SKM-1 treated with dmso at 0.1 percent for 144 hours (cell line): ENCODE measurements at regions not wholly inside any gene's neighbourhood (a gene's known extent, or its start where the extent isn't known, plus 50 kb on each side); places are given as distances from the start of the nearest gene placed in this dataset.

Experiments used
- DNase-seq: peaks from one replicate; lab custom pipeline; 2025; ENCODE audit not compliant: unreplicated experiment; lab: John Stamatoyannopoulos, UW

- DNase-seq, result no peak
Measured at GRCh38 chr18:34077599-34077998, 147.1 kb downstream of the NOL4 start.

- no peak for DNase-seq
Measured at GRCh38 chr18:34075963-34076860, 148.5 kb downstream of the NOL4 start.

- DNase-seq, result no peak
Measured at GRCh38 chr18:34061226-34061625, 163.5 kb downstream of the NOL4 start.

GRCh38 chr18:34055227-34055626, 169.5 kb downstream of the NOL4 start:
- DNase-seq, result no peak

DNA sequence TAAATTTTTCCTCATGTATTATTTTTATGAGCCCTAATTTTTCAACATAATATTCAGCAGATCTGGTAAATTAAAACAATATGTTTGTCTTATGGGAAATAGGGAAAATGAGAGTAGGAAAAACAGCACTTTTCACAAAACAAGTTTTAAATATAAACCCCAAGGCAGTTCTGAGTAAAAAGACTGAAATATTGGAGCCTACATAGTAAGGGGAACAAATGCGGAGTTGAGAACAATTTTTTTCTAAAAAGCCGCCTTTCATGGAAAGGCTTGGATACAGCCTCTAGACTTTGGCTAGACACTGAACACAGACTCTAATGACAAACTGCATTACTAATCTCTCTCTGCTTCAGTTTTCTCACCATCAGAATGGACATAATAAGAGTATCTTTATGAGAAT, 174.1 kb downstream of the NOL4 start:
- DNase-seq, result no peak

DNA sequence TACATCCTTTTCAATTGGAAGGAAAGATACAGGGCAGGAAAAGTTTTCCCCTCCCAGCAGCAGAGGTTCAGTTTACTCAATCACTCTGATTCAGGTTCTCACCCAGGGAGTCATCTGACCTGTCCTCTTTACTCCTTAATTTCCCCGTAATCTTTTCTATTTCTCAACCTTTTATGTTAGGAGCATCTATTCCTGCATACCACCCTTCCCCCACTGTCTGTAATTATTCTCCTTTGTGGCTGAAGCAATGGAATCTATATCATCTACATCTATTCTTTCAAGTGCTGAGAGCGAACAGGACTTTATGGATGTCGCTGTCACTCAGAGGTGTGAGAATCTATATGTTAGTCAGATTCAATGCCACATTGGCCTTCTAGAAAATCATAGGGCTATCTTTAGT, 175.2 kb downstream of the NOL4 start:
- no peak for DNase-seq

- no peak for DNase-seq
Measured at GRCh38 chr18:34048423-34048822, 176.3 kb downstream of the NOL4 start.

GRCh38 chr18:34042423-34043146, 182.1 kb downstream of the NOL4 start:
- no peak for DNase-seq

DNA sequence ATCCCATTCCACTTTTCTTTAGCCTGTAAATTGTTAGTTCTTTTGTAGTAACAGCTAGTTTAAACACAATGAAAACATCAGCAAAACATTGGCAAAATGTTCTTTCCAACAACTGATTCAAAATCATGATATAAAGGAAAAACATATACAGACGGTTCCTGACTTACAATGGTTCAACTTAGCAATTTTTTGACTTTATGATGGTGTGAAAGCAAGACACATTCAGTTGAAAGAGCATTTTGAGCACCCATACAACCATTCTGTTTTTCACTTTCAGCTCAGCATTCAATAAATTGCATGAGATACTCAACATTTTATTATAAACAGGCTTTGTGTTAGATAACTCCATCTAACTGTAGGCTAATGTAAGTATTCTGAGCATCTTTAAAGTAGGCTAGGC, 185.1 kb downstream of the NOL4 start:
- no peak for DNase-seq

DNA sequence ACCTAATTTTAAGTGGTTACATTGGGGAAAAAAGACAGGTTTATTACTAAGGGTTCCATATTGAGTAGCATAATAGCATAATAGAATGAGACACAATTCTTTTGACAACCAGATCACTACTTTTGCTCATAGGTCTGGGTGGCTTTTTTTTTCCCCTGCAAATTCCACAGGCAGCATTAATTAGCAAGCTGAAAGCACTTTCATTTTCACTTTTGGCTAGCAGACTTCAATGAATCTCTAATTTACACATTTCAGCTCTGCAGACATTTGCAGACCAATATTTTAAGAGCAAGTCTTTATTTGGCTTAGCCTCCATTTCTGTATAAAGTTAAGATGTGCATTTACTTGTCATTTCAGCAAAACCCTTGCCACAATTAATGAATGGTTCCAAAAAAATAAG, 185.5 kb downstream of the NOL4 start:
- no peak for DNase-seq

GRCh38 chr18:34038086-34038485, 186.6 kb downstream of the NOL4 start:
- DNase-seq, result no peak

DNA sequence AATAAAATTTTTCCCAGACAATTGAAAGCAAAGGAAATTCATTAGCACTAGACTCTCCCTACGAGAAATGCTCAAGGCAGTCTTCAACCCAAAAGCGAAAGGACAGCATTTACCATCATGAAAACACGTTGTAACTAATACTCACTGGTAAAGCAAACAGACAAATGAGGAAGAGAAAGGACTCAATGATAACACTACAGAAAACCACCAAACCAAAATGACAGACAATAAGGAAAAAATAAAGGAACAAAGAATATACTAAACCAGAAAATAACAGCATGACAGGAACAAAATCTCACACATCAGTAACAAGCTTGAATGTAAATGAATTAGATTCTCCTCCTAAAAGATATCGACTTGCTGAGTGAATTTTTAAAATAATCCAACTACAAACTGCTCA, 190.7 kb downstream of the NOL4 start:
- DNase-seq, result no peak

DNA sequence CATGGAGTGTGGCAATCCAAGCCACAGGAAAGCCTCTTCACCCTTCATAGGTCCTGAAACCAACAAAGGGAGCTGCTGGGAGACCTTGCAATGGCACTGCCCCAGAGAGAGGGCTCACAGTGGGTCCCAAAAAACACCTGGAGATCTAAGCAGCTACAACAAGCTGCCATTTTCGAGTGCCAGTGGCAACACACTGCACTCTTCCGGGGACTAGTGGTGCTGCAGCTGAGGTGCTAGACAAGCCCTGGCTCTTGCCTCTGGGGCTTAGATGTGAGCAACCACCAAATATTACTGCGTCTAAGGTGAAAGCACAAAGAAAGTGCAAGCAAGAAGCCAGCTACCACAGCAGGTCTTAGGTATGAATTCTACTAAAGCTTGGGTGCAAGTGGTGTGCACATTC, 192.9 kb downstream of the NOL4 start:
- DNase-seq, result no peak

DNA sequence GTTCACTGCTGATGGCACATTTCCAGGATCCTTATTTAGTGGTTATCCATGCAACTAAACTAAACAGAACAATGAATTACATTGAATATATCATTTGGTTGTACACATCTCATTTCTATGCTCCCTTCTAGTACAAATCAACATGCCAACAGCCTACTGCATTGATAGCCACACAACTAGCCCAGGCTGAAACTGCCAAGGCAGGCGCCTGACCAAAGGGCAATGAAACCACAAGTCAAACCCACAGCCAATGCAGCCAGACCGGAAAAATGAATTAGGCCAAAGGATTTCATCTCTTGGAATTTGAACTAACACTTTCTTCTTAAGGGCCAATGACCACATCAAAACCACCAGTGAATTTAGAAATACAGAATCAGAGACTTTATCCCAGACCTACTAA, 196.4 kb downstream of the NOL4 start:
- no peak for DNase-seq

DNA sequence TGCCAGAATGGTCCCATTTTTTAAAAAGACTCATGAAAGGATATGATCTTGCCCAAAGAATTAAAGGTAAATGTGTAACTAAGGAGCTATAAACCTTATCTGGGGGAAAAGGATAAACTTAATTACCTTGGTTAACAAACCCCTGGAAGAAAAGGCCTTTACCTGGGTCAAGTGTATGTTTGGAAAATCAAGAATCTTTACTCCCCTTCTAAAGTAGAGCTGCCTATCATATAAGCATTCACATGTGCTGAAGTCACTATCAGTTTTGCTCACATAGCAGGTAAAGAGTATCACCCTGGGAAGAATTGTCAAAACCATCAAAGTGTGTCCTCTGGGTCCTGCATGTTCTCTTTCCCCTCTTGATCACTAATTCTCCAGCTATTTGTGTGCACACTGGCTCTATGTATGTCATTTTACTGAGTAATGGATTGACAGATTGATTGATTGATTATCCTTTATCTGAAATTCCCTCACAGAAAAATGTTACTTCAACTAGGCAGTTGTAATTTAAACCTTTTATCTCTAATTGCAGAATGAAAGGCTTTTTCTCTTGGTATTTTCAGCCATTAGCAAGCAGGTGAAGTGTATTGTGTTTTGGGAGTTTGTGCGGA, 199.4 kb downstream of the NOL4 start:
- no peak for DNase-seq

DNA sequence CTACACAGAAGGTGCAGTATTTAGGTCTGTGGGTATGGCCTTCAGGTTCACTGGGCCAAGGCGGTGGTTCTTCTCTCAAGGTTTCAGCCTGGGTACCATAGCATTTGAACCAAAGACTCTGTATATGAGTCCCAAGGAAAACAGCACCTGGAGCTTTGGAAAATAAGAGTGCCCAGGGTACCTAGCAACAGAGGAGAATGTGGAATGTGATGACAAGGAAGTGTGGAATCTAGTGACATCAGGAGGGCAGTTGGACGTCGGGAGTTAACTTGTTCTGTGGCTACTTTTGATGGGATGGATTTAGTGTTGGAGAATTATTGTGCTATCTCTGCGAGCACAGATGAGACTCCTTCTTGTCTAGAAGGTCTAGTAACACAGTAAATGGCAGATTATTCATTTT, 201.2 kb downstream of the NOL4 start:
- no peak for DNase-seq

GRCh38 chr18:34018336-34018735, 206.4 kb downstream of the NOL4 start:
- no peak for DNase-seq

- DNase-seq, result no peak
Measured at GRCh38 chr18:34003687-34004086, 221.0 kb downstream of the NOL4 start.

- DNase-seq, result no peak
Measured at GRCh38 chr18:34002130-34002529, 222.6 kb downstream of the NOL4 start.

GRCh38 chr18:34001376-34001775, 223.3 kb downstream of the NOL4 start:
- no peak for DNase-seq

DNA sequence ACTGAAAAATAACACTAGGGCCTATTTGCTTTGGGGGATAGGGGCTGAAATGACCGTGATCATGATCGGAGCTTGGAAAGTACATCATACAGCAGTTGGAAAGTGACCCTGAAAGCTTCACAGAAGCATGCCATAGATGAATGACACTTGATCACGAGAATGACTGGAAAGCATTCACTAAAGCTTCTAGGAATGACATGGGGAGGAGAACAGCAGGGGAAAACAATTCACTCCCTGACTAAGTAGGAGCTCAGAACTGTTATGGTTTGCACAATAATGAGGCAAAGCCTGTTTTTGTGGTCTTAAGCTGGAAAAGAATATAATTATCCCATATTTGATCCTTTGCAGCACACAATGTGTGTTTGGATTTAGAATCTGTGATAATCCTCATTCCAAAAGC, 237.5 kb downstream of the NOL4 start:
- DNase-seq, result no peak

DNA sequence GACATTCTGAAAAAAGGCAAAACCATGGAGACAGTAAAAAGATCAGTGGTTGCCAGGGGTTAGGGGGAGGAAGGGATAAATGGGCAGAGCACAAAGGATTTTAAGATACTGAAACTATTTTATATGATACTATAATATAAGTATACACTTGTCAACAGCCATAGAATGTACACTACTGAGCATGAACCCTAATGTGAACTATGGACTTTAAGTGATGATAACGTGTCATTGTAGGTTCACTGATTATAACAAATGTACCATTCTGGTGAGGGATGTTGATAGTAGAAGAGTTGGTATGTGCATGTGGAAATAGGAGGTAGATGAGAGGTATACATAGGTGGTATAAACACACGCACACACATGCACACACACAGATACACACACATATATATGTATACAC, 241.6 kb downstream of the NOL4 start:
- no peak for DNase-seq
